ENCODE measurements at regions not wholly inside any gene's neighbourhood (a gene's known extent, or its start where the extent isn't known, plus 50 kb on each side); places are given as distances from the start of the nearest gene placed in this dataset.

DNA sequence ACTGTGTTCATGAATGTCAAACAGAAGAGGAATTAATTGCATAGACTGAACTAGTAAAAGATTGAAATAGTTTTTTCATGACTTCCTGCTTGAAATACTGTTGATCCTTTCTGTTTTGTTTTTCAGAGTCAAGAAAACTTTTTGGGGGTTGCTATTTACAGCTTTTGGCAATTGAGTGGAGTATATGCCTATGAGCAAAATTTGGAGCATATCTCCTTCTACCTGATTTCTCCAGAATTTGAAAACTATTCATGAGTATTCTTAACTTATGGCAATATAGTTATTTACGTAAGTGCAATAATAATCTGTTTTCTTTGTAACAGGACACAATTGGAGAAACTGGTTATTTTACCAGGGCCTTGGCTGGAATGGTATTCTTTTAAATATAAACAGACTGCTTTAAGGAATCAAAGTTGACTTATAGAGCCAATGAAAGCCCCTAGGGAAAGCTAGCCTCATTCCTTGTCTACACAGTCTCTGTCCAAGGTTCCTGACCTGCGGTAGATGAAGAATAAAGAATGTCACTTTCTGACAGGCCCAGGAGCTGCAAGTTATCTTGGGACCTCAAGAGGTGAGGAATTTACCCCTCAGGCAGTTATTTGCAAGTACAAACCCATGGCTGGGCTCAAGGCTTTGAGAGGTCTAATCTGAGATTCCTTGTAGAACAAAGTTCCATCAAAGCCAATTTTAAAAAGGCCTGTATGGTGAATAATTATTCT, 193.5 kb upstream of the NDUFV2 start:
- TF ChIP-seq, protein P1, sequence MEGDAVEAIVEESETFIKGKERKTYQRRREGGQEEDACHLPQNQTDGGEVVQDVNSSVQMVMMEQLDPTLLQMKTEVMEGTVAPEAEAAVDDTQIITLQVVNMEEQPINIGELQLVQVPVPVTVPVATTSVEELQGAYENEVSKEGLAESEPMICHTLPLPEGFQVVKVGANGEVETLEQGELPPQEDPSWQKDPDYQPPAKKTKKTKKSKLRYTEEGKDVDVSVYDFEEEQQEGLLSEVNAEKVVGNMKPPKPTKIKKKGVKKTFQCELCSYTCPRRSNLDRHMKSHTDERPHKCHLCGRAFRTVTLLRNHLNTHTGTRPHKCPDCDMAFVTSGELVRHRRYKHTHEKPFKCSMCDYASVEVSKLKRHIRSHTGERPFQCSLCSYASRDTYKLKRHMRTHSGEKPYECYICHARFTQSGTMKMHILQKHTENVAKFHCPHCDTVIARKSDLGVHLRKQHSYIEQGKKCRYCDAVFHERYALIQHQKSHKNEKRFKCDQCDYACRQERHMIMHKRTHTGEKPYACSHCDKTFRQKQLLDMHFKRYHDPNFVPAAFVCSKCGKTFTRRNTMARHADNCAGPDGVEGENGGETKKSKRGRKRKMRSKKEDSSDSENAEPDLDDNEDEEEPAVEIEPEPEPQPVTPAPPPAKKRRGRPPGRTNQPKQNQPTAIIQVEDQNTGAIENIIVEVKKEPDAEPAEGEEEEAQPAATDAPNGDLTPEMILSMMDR (IDR thresholded peaks at IDR 0.05; ENCODE audit: low read depth, low read length, missing input control), result no peak
- no peak for TF ChIP-seq RAD21 (IDR thresholded peaks at IDR 0.05)
